ENCODE measurements at regions not wholly inside any gene's neighbourhood (a gene's known extent, or its start where the extent isn't known, plus 50 kb on each side); places are given as distances from the start of the nearest gene placed in this dataset.

- 70 to 75% methylated on average over 2 of the region's 2 CpGs for WGBS, 2 donors
- DNase-seq = no peak
These were observed 821.2 kb upstream of the ID2 start for GRCh38 chr2:7860693-7861092.

GRCh38 chr2:7861910-7862702 is 819.8 kb upstream of the ID2 start:
- H3K27ac ChIP-seq = no peak overlapping the region
- no peaks in the 10 kb centered on the region for H3K27me3 ChIP-seq
- TF ChIP-seq CTCF (IDR thresholded peaks at IDR 0.05) (no peak), POLR2A (IDR thresholded peaks at IDR 0.05) (no peak)
- H3K4me3 ChIP-seq (replicated peaks in 1 of 3) = no peak overlapping the region
- no peak for DNase-seq
- no peaks in the 10 kb centered on the region for H3K9me3 ChIP-seq
- H3K4me1 ChIP-seq = no peaks in the 10 kb centered on the region
- 90 to 97% methylated on average over 8 of the region's 8 CpGs for WGBS, 2 donors
- no peaks in the 10 kb centered on the region for H3K36me3 ChIP-seq
- intact Hi-C loops (cut with DNase I) = no loop called here

More at GRCh38 chr2:7860693-7861092, 821.2 kb upstream of the ID2 start:
- no peaks in the 10 kb centered on the region for H3K36me3 ChIP-seq
- H3K9me3 ChIP-seq = no peaks in the 10 kb centered on the region
- H3K27me3 ChIP-seq = no peaks in the 10 kb centered on the region
- no peak overlapping the region for H3K4me3 ChIP-seq (replicated peaks in 1 of 3)
- H3K27ac ChIP-seq = no peak overlapping the region
- H3K4me1 ChIP-seq = no peaks in the 10 kb centered on the region
- TF ChIP-seq CTCF (IDR thresholded peaks at IDR 0.05) (no peak), POLR2A (IDR thresholded peaks at IDR 0.05) (no peak)
- intact Hi-C loops (cut with DNase I) = no loop called here

- DNase-seq = no peak
These were observed 815.8 kb upstream of the ID2 start for GRCh38 chr2:7866104-7866503.

GRCh38 chr2:7866825-7867224 is 815.0 kb upstream of the ID2 start:
- no peak for DNase-seq
- Histone ChIP-seq H3K4me1 (no peaks in the 10 kb centered on the region), H3K9me3 (no peaks in the 10 kb centered on the region), H3K4me3 (replicated peaks in 1 of 3) (no peak overlapping the region), H3K27ac (no peak overlapping the region), H3K27me3 (no peaks in the 10 kb centered on the region), H3K36me3 (no peaks in the 10 kb centered on the region)
- intact Hi-C loops (cut with DNase I) = no loop called here
- no peak for TF ChIP-seq CTCF (IDR thresholded peaks at IDR 0.05)
- no peak for TF ChIP-seq POLR2A (IDR thresholded peaks at IDR 0.05)
- 84 to 95% methylated on average over 2 of the region's 2 CpGs for WGBS, 2 donors

More at GRCh38 chr2:7866104-7866503, 815.8 kb upstream of the ID2 start:
- Histone ChIP-seq H3K36me3 (no peaks in the 10 kb centered on the region), H3K4me3 (replicated peaks in 1 of 3) (no peak overlapping the region), H3K9me3 (no peaks in the 10 kb centered on the region), H3K4me1 (no peaks in the 10 kb centered on the region), H3K27me3 (no peaks in the 10 kb centered on the region), H3K27ac (no peak overlapping the region)
- intact Hi-C loops (cut with DNase I) = no loop called here
- whole genome bisulfite sequencing, 2 donors = 97% methylated on average over 3 of the region's 3 CpGs
- no peak for TF ChIP-seq CTCF (IDR thresholded peaks at IDR 0.05)
- TF ChIP-seq POLR2A (IDR thresholded peaks at IDR 0.05) = no peak

GRCh38 chr2:7867867-7868266 is 814.0 kb upstream of the ID2 start:
- DNase-seq = no peak
- TF ChIP-seq CTCF (IDR thresholded peaks at IDR 0.05) (no peak), POLR2A (IDR thresholded peaks at IDR 0.05) (no peak)
- Histone ChIP-seq H3K4me1 (no peaks in the 10 kb centered on the region), H3K36me3 (no peaks in the 10 kb centered on the region), H3K9me3 (no peaks in the 10 kb centered on the region), H3K27ac (no peak overlapping the region), H3K4me3 (replicated peaks in 1 of 3) (no peak overlapping the region), H3K27me3 (no peaks in the 10 kb centered on the region)
- WGBS, 2 donors = 84 to 88% methylated on average over 2 of the region's 2 CpGs
- intact Hi-C loops (cut with DNase I) = no loop called here
